HL-60 (cell line): ENCODE measurements at regions not wholly inside any gene's neighbourhood (a gene's known extent, or its start where the extent isn't known, plus 50 kb on each side); places are given as distances from the start of the nearest gene placed in this dataset.

Experiments
- DNase-seq, 2 experiments: peaks; one replicate each; pipeline ENCODE4 v3.0.0-alpha.2; 2010 to 2020; ENCODE audit warnings: low read depth in 1 of 2, low spot score in 1 of 2
- H3K27ac ChIP-seq: fragments of 250-450 bp; sonication (Bioruptor Pico); replicated peaks from 2 replicates; pipeline ENCODE4 v1.5.1; 2020; ENCODE audit warnings: mild to moderate bottlenecking, moderate library complexity
- H3K27me3 ChIP-seq: fragments of 250-450 bp; sonication (Bioruptor Pico); 2 replicates; pipeline ENCODE4 v1.5.1; 2021; ENCODE audit warnings: mild to moderate bottlenecking, moderate library complexity; ENCODE audit not compliant: insufficient read depth, poor library complexity, severe bottlenecking
- H3K4me3 ChIP-seq: replicated peaks from 2 replicates; pipeline ENCODE4 v1.5.1; 2011; ENCODE audit warnings: mild to moderate bottlenecking, control low read depth, low read length; ENCODE audit not compliant: insufficient read depth
- CTCF ChIP-seq: IDR thresholded peaks from one replicate; pipeline ENCODE4 v1.5.1; 2011; ENCODE audit warnings: low read length, control low read depth, inconsistent platforms; ENCODE audit not compliant: insufficient read depth
- GABPA ChIP-seq: IDR thresholded peaks from 2 replicates; pipeline ENCODE4 v1.6.1; 2012; ENCODE audit warnings: low read depth
- POLR2AphosphoS5 ChIP-seq: IDR thresholded peaks from 2 replicates; pipeline ENCODE4 v1.6.1; 2012; ENCODE audit warnings: low read depth
- SPI1 ChIP-seq: IDR thresholded peaks from 2 replicates; pipeline ENCODE4 v1.6.1; 2012; ENCODE audit warnings: low read depth, mild to moderate bottlenecking, borderline replicate concordance
- TF ChIP-seq, protein P1 (sequence below): IDR thresholded peaks from 2 replicates; pipeline ENCODE4 v1.6.1; 2012; ENCODE audit warnings: low read depth; ENCODE audit not compliant: insufficient replicate concordance

DNA sequence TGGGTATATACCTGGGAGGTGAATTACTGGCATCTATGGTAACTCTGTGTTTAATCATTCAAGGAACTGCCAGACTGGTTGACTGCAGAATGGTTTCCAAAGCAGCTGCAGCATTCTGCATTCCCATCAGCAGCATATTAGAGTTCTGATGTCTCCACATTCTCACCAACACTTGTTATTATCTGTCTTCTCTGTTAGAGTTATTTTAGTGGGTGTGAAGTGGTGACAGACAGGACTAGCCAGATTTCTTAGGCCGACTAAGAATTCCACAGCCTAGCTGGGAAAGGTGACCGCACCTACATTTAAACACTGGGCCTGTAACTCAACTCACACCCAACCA lies 110.9 kb downstream of the TMEM170B start:
- TF ChIP-seq POLR2AphosphoS5 (no peak), CTCF (no peak)
- TF ChIP-seq, protein P1, sequence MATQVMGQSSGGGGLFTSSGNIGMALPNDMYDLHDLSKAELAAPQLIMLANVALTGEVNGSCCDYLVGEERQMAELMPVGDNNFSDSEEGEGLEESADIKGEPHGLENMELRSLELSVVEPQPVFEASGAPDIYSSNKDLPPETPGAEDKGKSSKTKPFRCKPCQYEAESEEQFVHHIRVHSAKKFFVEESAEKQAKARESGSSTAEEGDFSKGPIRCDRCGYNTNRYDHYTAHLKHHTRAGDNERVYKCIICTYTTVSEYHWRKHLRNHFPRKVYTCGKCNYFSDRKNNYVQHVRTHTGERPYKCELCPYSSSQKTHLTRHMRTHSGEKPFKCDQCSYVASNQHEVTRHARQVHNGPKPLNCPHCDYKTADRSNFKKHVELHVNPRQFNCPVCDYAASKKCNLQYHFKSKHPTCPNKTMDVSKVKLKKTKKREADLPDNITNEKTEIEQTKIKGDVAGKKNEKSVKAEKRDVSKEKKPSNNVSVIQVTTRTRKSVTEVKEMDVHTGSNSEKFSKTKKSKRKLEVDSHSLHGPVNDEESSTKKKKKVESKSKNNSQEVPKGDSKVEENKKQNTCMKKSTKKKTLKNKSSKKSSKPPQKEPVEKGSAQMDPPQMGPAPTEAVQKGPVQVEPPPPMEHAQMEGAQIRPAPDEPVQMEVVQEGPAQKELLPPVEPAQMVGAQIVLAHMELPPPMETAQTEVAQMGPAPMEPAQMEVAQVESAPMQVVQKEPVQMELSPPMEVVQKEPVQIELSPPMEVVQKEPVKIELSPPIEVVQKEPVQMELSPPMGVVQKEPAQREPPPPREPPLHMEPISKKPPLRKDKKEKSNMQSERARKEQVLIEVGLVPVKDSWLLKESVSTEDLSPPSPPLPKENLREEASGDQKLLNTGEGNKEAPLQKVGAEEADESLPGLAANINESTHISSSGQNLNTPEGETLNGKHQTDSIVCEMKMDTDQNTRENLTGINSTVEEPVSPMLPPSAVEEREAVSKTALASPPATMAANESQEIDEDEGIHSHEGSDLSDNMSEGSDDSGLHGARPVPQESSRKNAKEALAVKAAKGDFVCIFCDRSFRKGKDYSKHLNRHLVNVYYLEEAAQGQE = no peak
- Histone ChIP-seq H3K27me3 (no peaks in the 10 kb centered on the region), H3K27ac (no peak overlapping the region), H3K4me3 (no peak overlapping the region)
- DNase-seq = no peak

- Histone ChIP-seq H3K27me3 (no peaks in the 10 kb centered on the region), H3K27ac (no peak overlapping the region), H3K4me3 (no peak overlapping the region)
- no peak for TF ChIP-seq POLR2AphosphoS5
- no peak for TF ChIP-seq GABPA
- no peak for TF ChIP-seq CTCF
- TF ChIP-seq SPI1 = no peak
- TF ChIP-seq, protein P1 = no peak
- no peak for DNase-seq
These were observed 111.3 kb downstream of the TMEM170B start for GRCh38 chr6:11648889-11649288.

GRCh38 chr6:11650025-11650696 lies 112.6 kb downstream of the TMEM170B start:
- no peak for DNase-seq
- Histone ChIP-seq H3K4me3 (no peak overlapping the region), H3K27me3 (no peaks in the 10 kb centered on the region), H3K27ac (no peak overlapping the region)
- TF ChIP-seq GABPA (no peak), SPI1 (no peak), CTCF (no peak), POLR2AphosphoS5 (no peak)
- TF ChIP-seq, protein P1 = no peak
